Glutamatergic neuron (in vitro differentiated cells): ENCODE measurements at regions not wholly inside any gene's neighbourhood (a gene's known extent, or its start where the extent isn't known, plus 50 kb on each side); places are given as distances from the start of the nearest gene placed in this dataset.
"Not testable (repeated sequence)": the region's sequence is repeated elsewhere in the genome, so short reads cannot be mapped to it uniquely, and the experiment has no call there.

Experiments used
- DNase-seq: peaks from one replicate; pipeline ENCODE4 v3.0.0; 2022
- H3K27ac Mint-ChIP-seq: one replicate; pipeline ENCODE4 v1.8.0; 2020; ENCODE audit warnings: mild to moderate bottlenecking, mixed read lengths, inconsistent platforms; ENCODE audit not compliant: unreplicated experiment
- H3K27me3 Mint-ChIP-seq: one replicate; pipeline ENCODE4 v1.8.0; 2020; ENCODE audit warnings: mild to moderate bottlenecking, moderate library complexity, mixed read lengths, inconsistent platforms; ENCODE audit not compliant: unreplicated experiment
- H3K36me3 Mint-ChIP-seq: one replicate; pipeline ENCODE4 v1.8.0; 2020; ENCODE audit warnings: mild to moderate bottlenecking, mixed read lengths, inconsistent platforms; ENCODE audit not compliant: unreplicated experiment
- H3K4me1 Mint-ChIP-seq: one replicate; pipeline ENCODE4 v1.8.0; 2020; ENCODE audit warnings: mild to moderate bottlenecking, low read depth, mixed read lengths, inconsistent platforms; ENCODE audit not compliant: unreplicated experiment
- H3K4me3 Mint-ChIP-seq: one replicate; pipeline ENCODE4 v1.8.0; 2020; ENCODE audit warnings: mild to moderate bottlenecking, mixed read lengths, inconsistent platforms; ENCODE audit not compliant: unreplicated experiment
- H3K9me3 Mint-ChIP-seq: one replicate; pipeline ENCODE4 v1.8.0; 2020; ENCODE audit warnings: mild to moderate bottlenecking, moderate library complexity, mixed read lengths, inconsistent platforms; ENCODE audit not compliant: unreplicated experiment
- TF ChIP-seq, protein P1 (sequence below): fragments of 200-600 bp; sonication (generic); IDR thresholded peaks from one replicate; pipeline ENCODE4 v1.5.0; 2021; ENCODE audit not compliant: partially characterized antibody, unreplicated experiment

GRCh38 chr7:113314594-113314993, 196.2 kb upstream of the SMIM30 start:
- TF ChIP-seq, protein P1, sequence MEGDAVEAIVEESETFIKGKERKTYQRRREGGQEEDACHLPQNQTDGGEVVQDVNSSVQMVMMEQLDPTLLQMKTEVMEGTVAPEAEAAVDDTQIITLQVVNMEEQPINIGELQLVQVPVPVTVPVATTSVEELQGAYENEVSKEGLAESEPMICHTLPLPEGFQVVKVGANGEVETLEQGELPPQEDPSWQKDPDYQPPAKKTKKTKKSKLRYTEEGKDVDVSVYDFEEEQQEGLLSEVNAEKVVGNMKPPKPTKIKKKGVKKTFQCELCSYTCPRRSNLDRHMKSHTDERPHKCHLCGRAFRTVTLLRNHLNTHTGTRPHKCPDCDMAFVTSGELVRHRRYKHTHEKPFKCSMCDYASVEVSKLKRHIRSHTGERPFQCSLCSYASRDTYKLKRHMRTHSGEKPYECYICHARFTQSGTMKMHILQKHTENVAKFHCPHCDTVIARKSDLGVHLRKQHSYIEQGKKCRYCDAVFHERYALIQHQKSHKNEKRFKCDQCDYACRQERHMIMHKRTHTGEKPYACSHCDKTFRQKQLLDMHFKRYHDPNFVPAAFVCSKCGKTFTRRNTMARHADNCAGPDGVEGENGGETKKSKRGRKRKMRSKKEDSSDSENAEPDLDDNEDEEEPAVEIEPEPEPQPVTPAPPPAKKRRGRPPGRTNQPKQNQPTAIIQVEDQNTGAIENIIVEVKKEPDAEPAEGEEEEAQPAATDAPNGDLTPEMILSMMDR, result no peak
- H3K4me3 Mint-ChIP-seq, result no peak overlapping the region
- H3K9me3 Mint-ChIP-seq, result no peaks in the 10 kb centered on the region
- H3K27me3 Mint-ChIP-seq, result no peaks in the 10 kb centered on the region
- no peak for DNase-seq
- peaks cover 3% of the 10 kb centered on the region for H3K4me1 Mint-ChIP-seq
- no peak overlapping the region for H3K27ac Mint-ChIP-seq
- H3K36me3 Mint-ChIP-seq, result no peaks in the 10 kb centered on the region

DNA sequence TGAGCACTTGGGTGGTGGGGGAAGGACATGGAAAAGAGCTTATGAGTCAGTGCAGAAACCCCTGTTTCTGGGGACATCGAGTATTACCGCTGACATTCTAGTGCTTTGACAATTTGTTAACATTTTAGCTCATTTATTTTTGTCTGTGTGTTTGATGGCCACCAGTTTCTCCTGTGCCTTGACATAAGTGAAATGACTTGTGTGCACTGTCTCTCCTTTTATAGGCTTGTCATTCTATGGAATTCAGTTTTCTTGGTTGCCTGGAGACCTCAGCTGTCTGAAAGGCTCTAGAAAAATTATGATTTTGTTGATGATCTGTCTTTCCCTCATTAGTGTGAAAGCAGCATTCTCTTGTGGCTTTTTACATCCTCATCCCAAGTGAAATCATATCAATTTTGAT, 190.0 kb upstream of the SMIM30 start:
- no peaks in the 10 kb centered on the region for H3K36me3 Mint-ChIP-seq
- peaks cover 2% of the 10 kb centered on the region for H3K27me3 Mint-ChIP-seq
- no peak overlapping the region for H3K27ac Mint-ChIP-seq
- no peaks in the 10 kb centered on the region for H3K9me3 Mint-ChIP-seq
- no peak overlapping the region for H3K4me3 Mint-ChIP-seq
- DNase-seq, result no peak
- no peaks in the 10 kb centered on the region for H3K4me1 Mint-ChIP-seq
- TF ChIP-seq, protein P1, result no peak

DNA sequence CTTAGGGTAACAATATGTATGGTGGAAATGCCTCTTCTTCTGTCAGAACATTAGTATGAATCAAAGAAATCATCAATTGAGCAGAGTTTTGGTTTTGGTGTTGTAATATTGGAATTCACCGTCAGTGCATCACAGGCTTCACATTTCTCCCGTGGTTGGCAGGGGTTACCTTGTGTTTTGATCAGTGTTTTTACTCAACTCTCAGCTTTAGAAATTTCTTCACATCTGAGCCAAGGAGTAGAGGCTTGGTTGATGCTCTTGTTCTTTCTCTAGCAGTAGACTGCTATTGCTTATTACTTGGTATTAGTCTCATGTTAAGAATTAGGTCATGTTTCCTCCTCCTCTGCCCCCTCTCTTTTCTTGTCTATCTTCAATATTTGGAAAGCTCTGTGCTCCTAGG, 188.8 kb upstream of the SMIM30 start:
- Mint-ChIP-seq H3K27ac (no peak overlapping the region), H3K36me3 (no peaks in the 10 kb centered on the region), H3K4me3 (no peak overlapping the region), H3K4me1 (no peaks in the 10 kb centered on the region), H3K9me3 (peaks cover 1% of the 10 kb centered on the region), H3K27me3 (peaks cover 2% of the 10 kb centered on the region)
- DNase-seq, result no peak
- TF ChIP-seq, protein P1, result no peak

GRCh38 chr7:113306302-113306701, 187.9 kb upstream of the SMIM30 start:
- DNase-seq, result no peak
- Mint-ChIP-seq H3K4me1 (no peaks in the 10 kb centered on the region), H3K27ac (no peak overlapping the region), H3K27me3 (peaks cover 2% of the 10 kb centered on the region), H3K9me3 (peaks cover 1% of the 10 kb centered on the region), H3K36me3 (no peaks in the 10 kb centered on the region), H3K4me3 (no peak overlapping the region)
- TF ChIP-seq, protein P1, result no peak

GRCh38 chr7:113304104-113304503, 185.8 kb upstream of the SMIM30 start:
- DNase-seq, result no peak
- H3K4me3 Mint-ChIP-seq, result no peak overlapping the region
- H3K9me3 Mint-ChIP-seq, result peaks cover 1% of the 10 kb centered on the region
- TF ChIP-seq, protein P1, result no peak
- peaks cover 2% of the 10 kb centered on the region for H3K27me3 Mint-ChIP-seq
- no peaks in the 10 kb centered on the region for H3K4me1 Mint-ChIP-seq
- H3K36me3 Mint-ChIP-seq, result no peaks in the 10 kb centered on the region
- no peak overlapping the region for H3K27ac Mint-ChIP-seq

DNA sequence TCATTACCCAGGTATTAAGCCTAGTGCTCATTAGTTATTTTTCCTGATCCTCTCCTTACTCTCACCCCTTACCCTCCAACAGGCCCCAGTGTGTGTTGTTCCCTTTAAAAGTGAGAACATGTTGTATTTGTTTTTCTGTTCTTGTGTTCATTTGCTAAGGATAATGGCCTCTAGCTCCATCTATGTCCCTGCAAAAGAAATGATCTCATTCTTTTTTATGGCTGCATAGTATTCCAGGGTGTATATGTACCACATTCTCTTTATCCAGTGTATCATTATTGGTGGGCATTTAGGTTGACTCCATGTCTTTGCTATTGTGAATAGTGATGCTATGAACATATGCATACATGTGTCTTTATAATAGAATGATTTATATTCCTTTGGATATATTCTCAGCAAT, 185.0 kb upstream of the SMIM30 start:
- not testable (repeated sequence) for DNase-seq, H3K36me3 Mint-ChIP-seq, H3K4me1 Mint-ChIP-seq, H3K4me3 Mint-ChIP-seq, H3K9me3 Mint-ChIP-seq, H3K27me3 Mint-ChIP-seq, H3K27ac Mint-ChIP-seq
